ENCODE measurements at regions not wholly inside any gene's neighbourhood (a gene's known extent, or its start where the extent isn't known, plus 50 kb on each side); places are given as distances from the start of the nearest gene placed in this dataset.

- DNase-seq: no peak
Observed at GRCh38 chr2:234631646-234632514, 135.0 kb upstream of the ARL4C start.

DNA sequence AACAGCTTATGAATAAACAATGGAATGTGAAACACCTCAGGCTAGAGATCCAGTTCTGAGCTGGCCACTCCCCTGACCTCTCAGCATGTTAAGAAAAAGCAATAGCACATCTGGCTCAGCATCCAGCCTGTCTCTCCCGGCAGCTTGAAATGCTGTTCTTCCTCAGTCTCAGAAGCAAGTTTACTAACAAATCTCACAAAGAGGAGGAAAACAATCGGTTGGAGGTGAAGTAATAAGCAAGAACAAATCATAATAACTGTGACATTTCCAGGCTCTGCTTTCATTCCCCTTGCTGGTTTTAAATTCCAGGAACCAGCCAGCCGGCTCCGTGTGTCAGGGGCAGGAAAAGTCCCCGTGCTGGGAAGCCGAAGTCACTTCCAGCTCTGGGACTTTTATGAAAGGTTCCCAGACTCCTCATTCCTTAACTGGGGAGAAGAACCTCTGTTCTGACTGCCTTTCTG lies 133.9 kb upstream of the ARL4C start:
- DNase-seq: no peak

GRCh38 chr2:234629596-234629995 lies 132.7 kb upstream of the ARL4C start:
- no peak for DNase-seq

DNA sequence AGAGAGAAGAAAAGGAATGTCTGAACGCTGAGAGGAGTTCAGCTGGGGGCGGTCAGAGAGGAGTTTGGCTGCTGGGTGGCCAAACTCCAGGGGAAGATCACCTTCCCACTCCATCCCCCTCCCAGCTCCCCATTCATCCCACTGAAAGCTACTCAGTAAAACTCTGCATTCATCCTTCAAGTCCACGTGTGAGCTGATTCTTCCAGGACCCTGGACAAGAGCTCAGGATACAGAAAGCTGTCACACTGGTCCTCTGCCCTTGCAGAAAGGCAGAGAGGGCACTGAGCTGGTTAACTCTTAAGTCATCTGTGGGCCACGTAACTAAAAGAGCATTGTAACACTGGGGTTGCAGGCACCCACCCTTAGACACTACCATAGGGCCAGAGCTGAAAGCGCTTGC lies 132.1 kb upstream of the ARL4C start:
- no peak for DNase-seq

- no peak for DNase-seq
Observed at GRCh38 chr2:234627308-234627707, 130.4 kb upstream of the ARL4C start.

GRCh38 chr2:234626566-234627130 lies 129.8 kb upstream of the ARL4C start:
- DNase-seq: no peak

DNA sequence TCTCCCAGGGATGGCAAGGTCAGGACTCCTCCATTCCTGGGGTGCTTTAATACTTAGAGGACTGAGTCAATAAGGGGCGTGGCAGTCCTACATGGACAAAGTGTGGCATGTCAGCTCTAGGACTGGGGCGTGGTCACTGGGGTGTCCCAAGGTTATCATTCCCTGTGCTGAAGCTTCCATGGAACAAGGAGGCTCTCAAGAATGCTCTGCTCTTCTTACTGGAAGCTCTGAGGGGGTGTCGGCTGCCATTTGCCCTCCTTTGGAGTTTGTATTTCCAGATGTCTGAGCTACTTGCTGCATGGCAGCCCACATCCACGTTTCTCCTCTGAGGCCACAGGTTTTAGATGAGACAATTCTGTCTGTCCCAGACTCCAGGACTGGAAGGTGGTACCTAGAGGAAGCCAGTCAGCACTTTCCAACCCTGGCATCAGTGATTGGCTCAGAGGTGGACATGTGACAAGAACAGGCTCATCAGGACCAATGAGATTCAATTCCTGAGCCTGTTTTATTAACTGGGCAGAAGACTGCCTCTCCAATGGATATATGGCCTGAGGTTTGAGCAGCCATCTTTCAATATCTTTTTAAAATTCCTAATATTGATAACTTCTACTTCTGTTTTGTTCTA lies 128.9 kb upstream of the ARL4C start:
- no peak for DNase-seq

- DNase-seq: no peak
Observed at GRCh38 chr2:234623521-234623991, 126.7 kb upstream of the ARL4C start.

GRCh38 chr2:234621120-234621519 lies 124.2 kb upstream of the ARL4C start:
- DNase-seq: no peak

DNA sequence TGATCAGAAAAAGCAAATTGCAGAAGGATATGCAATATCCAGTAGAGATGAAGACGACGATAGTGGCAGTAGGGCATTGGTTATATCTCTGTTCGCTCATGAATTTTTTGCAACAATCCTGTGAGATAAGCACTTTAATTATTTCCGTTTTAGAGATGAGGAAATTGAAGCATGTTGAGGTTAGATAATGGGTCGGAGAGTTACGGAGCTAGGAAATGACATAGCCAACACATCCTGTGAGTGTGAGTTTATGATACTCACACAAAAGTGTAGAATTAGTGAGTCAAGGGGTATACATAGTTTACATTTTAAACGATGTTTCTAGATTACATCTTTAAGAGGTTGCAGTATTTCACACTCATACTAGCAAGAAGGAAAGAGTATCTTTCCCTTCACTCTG lies 123.1 kb upstream of the ARL4C start:
- DNase-seq: no peak

DNA sequence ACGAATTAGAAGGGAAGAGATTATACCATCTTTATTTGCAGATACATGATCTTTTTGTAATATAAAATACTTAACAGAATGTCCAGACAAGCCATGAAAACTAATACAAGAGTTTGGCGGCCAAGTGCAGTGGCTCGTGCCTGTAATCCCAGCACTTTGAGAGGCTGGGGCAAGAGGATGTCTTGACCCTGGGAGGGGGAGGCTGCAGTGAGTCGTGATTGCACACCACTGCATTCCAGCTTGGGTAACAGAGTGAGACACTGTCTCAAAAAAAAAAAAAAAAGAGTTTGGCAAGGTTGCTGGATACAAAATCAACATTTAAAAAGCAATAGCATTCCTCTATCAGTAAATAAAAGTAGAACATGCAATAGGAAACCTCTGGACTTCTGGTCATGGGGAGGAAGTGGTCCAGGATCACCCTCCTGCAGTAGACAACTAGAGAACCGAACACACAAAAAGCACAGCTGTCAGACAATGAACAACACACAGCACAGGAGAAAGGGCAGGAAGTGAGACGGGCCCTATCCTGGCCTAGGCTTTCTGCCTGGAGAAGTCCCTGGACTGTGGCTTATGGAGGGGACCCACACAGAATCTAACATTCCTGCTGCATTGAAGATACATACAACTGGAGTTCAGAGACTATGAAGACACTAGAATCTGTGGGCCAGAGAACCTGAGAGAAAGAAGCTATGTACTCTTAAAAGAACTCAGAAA lies 118.9 kb upstream of the ARL4C start:
- no peak for DNase-seq

GRCh38 chr2:234611209-234611608 lies 114.3 kb upstream of the ARL4C start:
- no peak for DNase-seq

DNA sequence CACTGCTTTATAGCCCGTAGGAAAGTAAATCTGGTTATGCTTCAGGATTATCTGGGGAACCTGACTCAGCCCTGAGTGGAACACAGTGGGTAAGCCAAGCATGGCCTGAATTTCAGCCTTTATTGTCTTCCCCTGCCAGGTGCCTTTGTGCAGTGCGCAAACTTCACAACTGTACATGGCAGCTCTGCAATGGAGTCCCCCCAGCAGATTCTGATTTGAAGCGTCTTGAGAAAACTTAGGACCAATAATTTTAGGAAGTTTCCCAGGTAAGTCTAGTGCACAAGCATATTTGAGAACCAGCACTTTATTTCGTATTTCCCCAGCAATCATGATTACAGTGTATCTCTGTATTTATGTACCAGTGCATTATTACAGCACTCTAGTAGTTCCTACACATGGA lies 112.1 kb upstream of the ARL4C start:
- DNase-seq: no peak

- no peak for DNase-seq
Observed at GRCh38 chr2:234607691-234608090, 110.8 kb upstream of the ARL4C start.

GRCh38 chr2:234606896-234607295 lies 110.0 kb upstream of the ARL4C start:
- DNase-seq: no peak

DNA sequence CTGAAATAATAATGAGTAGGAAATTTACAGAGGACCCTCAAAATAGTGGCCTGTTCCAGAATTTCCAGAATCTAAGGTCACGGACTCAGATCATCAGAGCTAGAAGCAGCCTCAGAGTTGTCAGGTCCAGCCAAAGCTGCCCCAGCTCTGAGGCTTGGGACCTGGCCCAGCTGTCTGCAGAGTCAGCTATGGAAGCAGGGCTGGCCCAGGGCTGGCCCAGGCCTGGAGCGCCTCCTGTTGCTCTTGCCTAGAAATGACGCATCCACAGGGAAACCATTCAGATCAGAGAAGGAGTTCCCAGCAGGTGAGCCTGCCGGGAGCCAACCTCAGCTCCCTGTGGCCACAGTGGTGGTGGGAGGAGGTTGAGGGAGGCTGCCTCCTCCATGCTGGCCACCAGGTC lies 106.7 kb upstream of the ARL4C start:
- no peak for DNase-seq

- DNase-seq: no peak
Observed at GRCh38 chr2:234601213-234601612, 104.3 kb upstream of the ARL4C start.

GRCh38 chr2:234597576-234597861 lies 100.6 kb upstream of the ARL4C start:
- DNase-seq: no peak

GRCh38 chr2:234596696-234597575 lies 100.1 kb upstream of the ARL4C start:
- DNase-seq: no peak

GRCh38 chr2:234595829-234596228 lies 98.9 kb upstream of the ARL4C start:
- no peak for DNase-seq

DNA sequence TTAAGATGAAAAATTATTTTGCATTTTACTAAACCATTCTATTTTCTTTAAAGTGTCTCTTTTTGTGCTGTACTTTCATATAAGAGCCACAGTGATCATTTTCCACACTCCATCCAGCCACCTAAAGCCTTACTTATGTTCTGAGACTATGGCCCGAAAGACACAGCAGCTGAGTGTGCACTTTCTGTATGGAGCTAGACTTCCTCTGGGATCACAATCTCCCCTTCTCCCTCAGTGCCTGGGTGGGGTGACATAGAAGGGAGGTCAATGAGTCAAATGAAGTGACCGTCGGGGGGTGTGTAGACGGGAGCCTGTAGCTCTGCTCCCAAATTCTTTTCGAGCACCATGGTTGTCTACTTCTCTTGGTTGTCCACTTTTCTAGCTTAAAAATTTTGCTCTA lies 97.8 kb upstream of the ARL4C start:
- DNase-seq: no peak

GRCh38 chr2:234593636-234594035 lies 96.8 kb upstream of the ARL4C start:
- no peak for DNase-seq

DNA sequence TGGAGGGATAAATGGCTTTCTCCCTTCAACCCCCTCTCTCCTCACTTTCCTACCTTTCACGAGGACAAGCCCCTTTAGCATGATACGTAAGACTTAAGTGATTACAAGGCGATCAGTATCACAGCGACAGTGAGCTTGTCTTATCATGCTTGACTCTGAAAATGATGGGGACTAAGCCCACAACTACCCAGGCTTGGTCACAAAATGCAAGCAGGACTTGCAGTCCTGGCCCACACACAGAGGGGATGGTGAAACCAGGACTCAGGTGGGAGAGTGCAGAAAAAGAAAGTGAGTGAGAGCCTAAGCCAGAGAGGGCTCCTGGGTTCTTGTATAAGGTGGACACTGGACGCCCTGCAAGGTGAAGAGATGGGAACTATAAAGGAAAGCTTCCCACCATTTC lies 95.7 kb upstream of the ARL4C start:
- no peak for DNase-seq
